Osteocyte (in vitro differentiated cells): ENCODE measurements at regions not wholly inside any gene's neighbourhood (a gene's known extent, or its start where the extent isn't known, plus 50 kb on each side); places are given as distances from the start of the nearest gene placed in this dataset.

Experiments used
- DNase-seq: peaks from one replicate; pipeline ENCODE4 v3.0.0; 2021; ENCODE audit warnings: mixed read lengths; ENCODE audit not compliant: unreplicated experiment; ENCODE audit errors: extremely low spot score
- H3K27ac Mint-ChIP-seq: one replicate; pipeline ENCODE4 v1.8.0; 2021; ENCODE audit warnings: mild to moderate bottlenecking, mixed read lengths; ENCODE audit not compliant: unreplicated experiment
- H3K27me3 Mint-ChIP-seq: one replicate; pipeline ENCODE4 v1.8.0; 2021; ENCODE audit warnings: mixed read lengths; ENCODE audit not compliant: unreplicated experiment
- H3K36me3 Mint-ChIP-seq: one replicate; pipeline ENCODE4 v1.8.0; 2021; ENCODE audit warnings: mixed read lengths; ENCODE audit not compliant: unreplicated experiment
- H3K4me1 Mint-ChIP-seq: one replicate; pipeline ENCODE4 v1.8.0; 2021; ENCODE audit warnings: mixed read lengths; ENCODE audit not compliant: unreplicated experiment
- H3K4me3 Mint-ChIP-seq: one replicate; pipeline ENCODE4 v1.8.0; 2021; ENCODE audit warnings: mild to moderate bottlenecking, moderate library complexity, mixed read lengths; ENCODE audit not compliant: unreplicated experiment
- H3K9me3 Mint-ChIP-seq: one replicate; pipeline ENCODE4 v1.8.0; 2021; ENCODE audit warnings: mixed read lengths; ENCODE audit not compliant: unreplicated experiment
- CTCF ChIP-seq: fragments of 200-600 bp; sonication (generic); IDR thresholded peaks from 2 replicates; pipeline ENCODE4 v1.5.0; 2021; ENCODE audit warnings: antibody characterized with exemption, mild to moderate bottlenecking, moderate library complexity

DNA sequence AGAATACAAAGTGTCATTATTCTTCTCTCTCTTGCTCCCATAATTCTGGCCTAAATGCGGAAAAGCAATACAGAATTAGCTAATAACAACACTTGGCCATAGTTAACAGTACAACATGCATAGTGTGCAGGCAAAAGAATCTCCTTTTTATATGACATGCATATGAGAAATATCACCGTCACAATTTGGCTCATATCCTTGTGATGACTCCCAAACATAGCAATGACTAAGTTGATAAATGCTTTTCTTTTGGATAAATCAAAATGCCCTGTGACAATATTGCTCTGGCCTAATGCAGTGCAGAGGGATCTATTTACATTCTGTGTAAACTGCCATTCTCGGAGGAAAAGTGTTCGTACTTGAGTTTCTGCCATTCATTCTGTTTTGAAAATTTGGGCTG, 121.9 kb upstream of the GHR start:
- no peaks in the 10 kb centered on the region for H3K27me3 Mint-ChIP-seq
- peaks cover 8% of the 10 kb centered on the region for H3K9me3 Mint-ChIP-seq
- no peaks in the 10 kb centered on the region for H3K36me3 Mint-ChIP-seq
- TF ChIP-seq CTCF = no peak
- DNase-seq = no peak
- no peak overlapping the region for H3K4me3 Mint-ChIP-seq
- no peaks in the 10 kb centered on the region for H3K4me1 Mint-ChIP-seq
- no peak overlapping the region for H3K27ac Mint-ChIP-seq

GRCh38 chr5:42302186-42302585, 121.1 kb upstream of the GHR start:
- DNase-seq = no peak
- no peaks in the 10 kb centered on the region for H3K27me3 Mint-ChIP-seq
- no peak for TF ChIP-seq CTCF
- H3K4me3 Mint-ChIP-seq = no peak overlapping the region
- H3K36me3 Mint-ChIP-seq = no peaks in the 10 kb centered on the region
- H3K4me1 Mint-ChIP-seq = no peaks in the 10 kb centered on the region
- H3K9me3 Mint-ChIP-seq = no peaks in the 10 kb centered on the region
- H3K27ac Mint-ChIP-seq = no peak overlapping the region

DNA sequence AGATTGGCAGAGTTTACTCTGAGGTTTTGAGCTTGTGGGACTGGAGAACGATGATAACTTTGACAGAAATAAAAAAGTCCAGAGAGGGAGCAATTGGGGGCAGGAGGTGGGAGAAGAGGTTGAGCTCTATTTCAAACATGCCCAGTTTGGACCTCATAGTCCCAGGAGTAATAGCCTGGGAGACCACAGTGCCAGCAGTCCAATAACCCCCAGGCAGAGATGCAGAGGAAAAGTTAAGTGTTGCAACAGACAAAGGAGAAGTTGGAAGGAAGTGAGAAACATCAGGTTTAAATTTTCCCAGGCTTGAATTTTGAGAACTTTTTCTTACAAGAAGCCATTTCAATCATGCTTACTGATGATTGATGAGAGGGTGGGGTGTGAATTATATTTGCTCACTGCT, 117.0 kb upstream of the GHR start:
- no peaks in the 10 kb centered on the region for H3K27me3 Mint-ChIP-seq

GRCh38 chr5:42309865-42310264, 113.4 kb upstream of the GHR start:
- Mint-ChIP-seq H3K4me1 (no peaks in the 10 kb centered on the region), H3K27me3 (no peaks in the 10 kb centered on the region), H3K36me3 (no peaks in the 10 kb centered on the region), H3K4me3 (no peak overlapping the region), H3K9me3 (no peaks in the 10 kb centered on the region), H3K27ac (no peak overlapping the region)
- no peak for TF ChIP-seq CTCF
- DNase-seq = no peak

More for the DNA sequence above, 117.0 kb upstream of the GHR start:
- no peak for TF ChIP-seq CTCF
- H3K27ac Mint-ChIP-seq = no peak overlapping the region
- H3K36me3 Mint-ChIP-seq = no peaks in the 10 kb centered on the region
- no peaks in the 10 kb centered on the region for H3K4me1 Mint-ChIP-seq
- H3K4me3 Mint-ChIP-seq = no peak overlapping the region
- H3K9me3 Mint-ChIP-seq = no peaks in the 10 kb centered on the region
- DNase-seq = no peak

DNA sequence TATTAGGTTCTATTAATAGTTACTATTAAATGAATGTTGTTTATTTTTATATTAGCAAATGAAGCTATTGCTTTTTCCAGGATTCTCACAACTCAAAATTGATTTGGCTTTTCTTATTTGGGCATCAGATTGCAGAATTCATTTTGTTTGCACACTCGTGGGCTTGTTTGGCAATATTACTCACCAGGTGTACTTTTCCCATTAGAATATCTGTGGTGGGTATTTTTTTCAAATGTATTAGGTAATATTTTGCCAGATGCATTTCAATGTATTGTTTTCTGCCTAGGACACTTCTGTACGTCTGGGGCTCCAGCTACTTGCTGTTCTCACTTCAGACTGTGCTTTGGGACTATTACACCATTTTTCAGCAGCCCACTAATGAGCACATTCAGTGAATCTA, 108.0 kb upstream of the GHR start:
- no peaks in the 10 kb centered on the region for H3K36me3 Mint-ChIP-seq
- TF ChIP-seq CTCF = no peak
- DNase-seq = no peak
- no peaks in the 10 kb centered on the region for H3K4me1 Mint-ChIP-seq
- no peak overlapping the region for H3K4me3 Mint-ChIP-seq
- H3K27me3 Mint-ChIP-seq = no peaks in the 10 kb centered on the region
- H3K9me3 Mint-ChIP-seq = peaks cover 18% of the 10 kb centered on the region
- no peak overlapping the region for H3K27ac Mint-ChIP-seq
